Keratinocyte (primary cell): ENCODE measurements at regions not wholly inside any gene's neighbourhood (a gene's known extent, or its start where the extent isn't known, plus 50 kb on each side); places are given as distances from the start of the nearest gene placed in this dataset.

ENCODE experiments used
- CTCF ChIP-seq, 3 experiments: IDR thresholded peaks in 1 of 3; conservative IDR thresholded peaks in 1 of 3; optimal IDR thresholded peaks in 1 of 3; 2 replicates in 2 of 3; 3 replicates in 1 of 3; pipeline versions ENCODE3 to v1.5.1; 2011; ENCODE audit warnings: low read length in 3 of 3, mild to moderate bottlenecking in 3 of 3, moderate library complexity in 2 of 3, control low read depth in 1 of 3, inconsistent platforms in 1 of 3; ENCODE audit not compliant: insufficient read depth in 2 of 3; ENCODE audit errors: extremely low read depth in 1 of 3
- EZH2 ChIP-seq: IDR thresholded peaks from one replicate; pipeline ENCODE4 v1.6.1; 2012; ENCODE audit warnings: inconsistent platforms, mild to moderate bottlenecking, low read length, moderate library complexity

- TF ChIP-seq CTCF (optimal IDR thresholded peaks at IDR 0.05 in 1 of 3, IDR thresholded peaks at IDR 0.05 in 1 of 3, conservative IDR thresholded peaks at IDR 0.05 in 1 of 3; ENCODE audit: extremely low read depth in 1 of 3, insufficient read depth in 2 of 3, low read length in 3 of 3), result no peak
- no peak for TF ChIP-seq EZH2
These were observed 380.6 kb upstream of the DCN start for GRCh38 chr12:91563011-91563765.
